ENCODE measurements at regions not wholly inside any gene's neighbourhood (a gene's known extent, or its start where the extent isn't known, plus 50 kb on each side); places are given as distances from the start of the nearest gene placed in this dataset.

GRCh38 chr18:34400834-34401233 is 176.1 kb upstream of the NOL4 start:
- TF ChIP-seq CTCF (IDR thresholded peaks at IDR 0.05) (no peak), POLR2A (IDR thresholded peaks at IDR 0.05) (no peak), EP300 (IDR thresholded peaks at IDR 0.05; ENCODE audit: low read depth) (no peak), POLR2AphosphoS5 (IDR thresholded peaks at IDR 0.05) (no peak)
